HCT116 (cell line): ENCODE measurements at regions not wholly inside any gene's neighbourhood (a gene's known extent, or its start where the extent isn't known, plus 50 kb on each side); places are given as distances from the start of the nearest gene placed in this dataset.

ENCODE experiments used
- ATAC-seq: fragments of 200-7000 bp; cut with Tn5 transposase; 2 replicates; pipeline ENCODE4 v1.9.1; 2020; ENCODE audit warnings: mild to moderate bottlenecking, moderate library complexity
- BruUV-seq: library from RNA; stranded (reverse); fragments of 400-500 nt; replicated peaks from 2 replicates; lab custom pipeline; 2021; lab: Mats Ljungman, UMichigan
- CTCF ChIA-PET: fragments of 300-600 bp; sonication (Branson Sonifier 250); formaldehyde crosslinking; loops from one replicate; lab custom pipeline; 2021; ENCODE audit warnings: antibody characterized with exemption; lab: Charles Lee
- POLR2A ChIA-PET: fragments of 300-600, 350-600 bp; sonication (Branson Sonifier 250); formaldehyde crosslinking; loops from one replicate; lab custom pipeline; 2021; ENCODE audit warnings: antibody characterized with exemption; lab: Charles Lee
- RAD21 ChIA-PET, 2 experiments: fragments of 300-600 bp; sonication (Branson Sonifier 250); formaldehyde crosslinking; loops; one replicate each; lab custom pipeline; 2023; ENCODE audit warnings: low total read pairs in 2 of 2; ENCODE audit not compliant: uncharacterized antibody in 2 of 2, unreplicated experiment in 2 of 2, low non-redundant PET in 1 of 2; lab: Charles Lee
- DNase-seq: peaks from one replicate; pipeline ENCODE4 v3.0.0-alpha.2; 2010; ENCODE audit warnings: low read depth, low spot score
- H2AFZ ChIP-seq: fragments of 200-600 bp; shearing (Covaris generic), sonication (generic); 2 replicates; pipeline ENCODE4 v1.6.1; 2017; ENCODE audit warnings: low read depth, mixed run types, mixed read lengths, antibody characterized with exemption, low read length; ENCODE audit not compliant: poor library complexity, severe bottlenecking
- H3K27ac ChIP-seq: 2 replicates; pipeline ENCODE4 v1.5.1; 2012; ENCODE audit warnings: low read depth, low read length
- H3K27me3 ChIP-seq: fragments of 200-600 bp; sonication (generic); 2 replicates; pipeline ENCODE4 v1.6.1; 2016; ENCODE audit warnings: mixed run types, low read length, mixed read lengths; ENCODE audit not compliant: insufficient read depth
- H3K36me3 ChIP-seq, 2 experiments: fragments of 200-500 bp in 1 of 2; fragments of 200-600 bp in 1 of 2; sonication (Bioruptor generic) in 1 of 2; sonication (generic) in 1 of 2; 2 replicates each; pipeline versions ENCODE4 v1.5.1 to v1.6.1; 2014 to 2016; ENCODE audit warnings: low read length in 2 of 2, inconsistent platforms in 1 of 2, mixed read lengths in 1 of 2, mixed run types in 1 of 2; ENCODE audit not compliant: insufficient read depth in 2 of 2, control insufficient read depth in 1 of 2
- H3K4me1 ChIP-seq, 2 experiments: fragments of 200-600 bp in 1 of 2; sonication (generic) in 1 of 2; 2 replicates each; pipeline versions ENCODE4 v1.5.1 to v1.6.1; 2012 to 2017; ENCODE audit warnings: low read length in 2 of 2, inconsistent platforms in 1 of 2, mild to moderate bottlenecking in 1 of 2, mixed read lengths in 1 of 2, mixed run types in 1 of 2, moderate library complexity in 1 of 2; ENCODE audit not compliant: insufficient read depth in 2 of 2, control insufficient read depth in 1 of 2
- H3K4me2 ChIP-seq: fragments of 200-600 bp; sonication (generic); 2 replicates; pipeline ENCODE4 v1.6.1; 2017; ENCODE audit warnings: mixed run types, low read length, mixed read lengths
- H3K4me3 ChIP-seq, 2 experiments: fragments of 200-600 bp in 1 of 2; sonication (generic) in 1 of 2; replicated peaks in 1 of 2; 2 replicates each; pipeline ENCODE4 v1.5.1; 2011 to 2016; ENCODE audit warnings: low read length in 2 of 2, control low read depth in 1 of 2, low read depth in 1 of 2, mild to moderate bottlenecking in 1 of 2, mixed read lengths in 1 of 2, mixed run types in 1 of 2
- H3K79me2 ChIP-seq: fragments of 200-600 bp; sonication (generic); 2 replicates; pipeline ENCODE4 v1.6.1; 2017; ENCODE audit warnings: mild to moderate bottlenecking, mixed run types, low read length, moderate library complexity, mixed read lengths; ENCODE audit not compliant: insufficient read depth
- H3K9ac ChIP-seq: fragments of 200-600 bp; sonication (generic); 2 replicates; pipeline ENCODE4 v1.6.1; 2016; ENCODE audit warnings: low read length, mixed read lengths
- H3K9me2 ChIP-seq: fragments of 200-600 bp; sonication (generic), shearing (Covaris generic); 2 replicates; pipeline ENCODE4 v1.6.1; 2017; ENCODE audit warnings: mixed run types, mild to moderate bottlenecking, moderate library complexity; ENCODE audit not compliant: insufficient read depth
- H3K9me3 ChIP-seq, 2 experiments: fragments of 200-500 bp in 1 of 2; fragments of 200-600 bp in 1 of 2; sonication (Bioruptor generic) in 1 of 2; sonication (generic) in 1 of 2; 2 replicates each; pipeline ENCODE4 v1.6.1; 2014 to 2017; ENCODE audit warnings: low read length in 2 of 2, mixed read lengths in 2 of 2, inconsistent platforms in 1 of 2, low read depth in 1 of 2, mild to moderate bottlenecking in 1 of 2, mixed run types in 1 of 2, moderate library complexity in 1 of 2; ENCODE audit not compliant: control insufficient read depth in 1 of 2, insufficient read depth in 1 of 2
- H4K20me1 ChIP-seq: fragments of 200-600 bp; sonication (generic), shearing (Covaris generic); 2 replicates; pipeline ENCODE4 v1.6.1; 2017; ENCODE audit warnings: mixed run types, mild to moderate bottlenecking, moderate library complexity; ENCODE audit not compliant: insufficient read depth
- ATF3 ChIP-seq: IDR thresholded peaks from 2 replicates; pipeline ENCODE4 v1.6.1; 2012
- CBX3 ChIP-seq: IDR thresholded peaks from 2 replicates; pipeline ENCODE4 v1.6.1; 2012; ENCODE audit warnings: low read depth
- CEBPB ChIP-seq: IDR thresholded peaks from 2 replicates; pipeline ENCODE4 v1.6.1; 2012; ENCODE audit warnings: low read depth
- CTCF ChIP-seq, 3 experiments: fragments of 200-600 bp in 1 of 3; sonication (generic) in 1 of 3; IDR thresholded peaks in 2 of 3; conservative IDR thresholded peaks in 1 of 3; 2 replicates each; pipeline ENCODE4 v1.5.1; 2012 to 2017; ENCODE audit warnings: low read depth in 2 of 3, low read length in 2 of 3, antibody characterized with exemption in 1 of 3, borderline replicate concordance in 1 of 3, control low read depth in 1 of 3, mild to moderate bottlenecking in 1 of 3, mixed read lengths in 1 of 3, mixed run types in 1 of 3, moderate library complexity in 1 of 3; ENCODE audit not compliant: insufficient read depth in 1 of 3
- ELF1 ChIP-seq: IDR thresholded peaks from 2 replicates; pipeline ENCODE4 v1.6.1; 2012; ENCODE audit warnings: low read depth, borderline replicate concordance
- EZH2 ChIP-seq: fragments of 200-600 bp; sonication (generic); IDR thresholded peaks from 2 replicates; pipeline ENCODE4 v1.6.1; 2017; ENCODE audit warnings: antibody characterized with exemption, mixed run types
- FOSL1 ChIP-seq: IDR thresholded peaks from 2 replicates; pipeline ENCODE4 v1.6.1; 2012; ENCODE audit warnings: low read depth
- JUND ChIP-seq: IDR thresholded peaks from 2 replicates; pipeline ENCODE4 v1.6.1; 2012
- MAX ChIP-seq: IDR thresholded peaks from 2 replicates; pipeline ENCODE4 v1.6.1; 2012
- POLR2A ChIP-seq: IDR thresholded peaks from 2 replicates; pipeline ENCODE4 v1.7.0; 2011; ENCODE audit warnings: borderline replicate concordance; ENCODE audit not compliant: insufficient read depth, insufficient read length; ENCODE audit errors: extremely low read depth
- REST ChIP-seq: IDR thresholded peaks from 2 replicates; pipeline ENCODE4 v1.6.1; 2012; ENCODE audit warnings: low read depth
- SIN3A ChIP-seq: IDR thresholded peaks from 2 replicates; pipeline ENCODE4 v1.6.1; 2012; ENCODE audit warnings: low read depth
- SP1 ChIP-seq: IDR thresholded peaks from 2 replicates; pipeline ENCODE4 v1.6.1; 2012; ENCODE audit warnings: low read depth
- SRF ChIP-seq: IDR thresholded peaks from 2 replicates; pipeline ENCODE4 v1.6.1; 2012; ENCODE audit warnings: low read depth
- TCF7L2 ChIP-seq: IDR thresholded peaks from 2 replicates; pipeline ENCODE4 v1.7.0; 2011; ENCODE audit warnings: borderline replicate concordance, inconsistent platforms; ENCODE audit not compliant: insufficient read depth, insufficient read length; ENCODE audit errors: extremely low read depth
- ZBTB33 ChIP-seq: IDR thresholded peaks from 2 replicates; pipeline ENCODE4 v1.6.1; 2011; ENCODE audit warnings: mild to moderate bottlenecking, low read length, moderate library complexity; ENCODE audit not compliant: insufficient replicate concordance; ENCODE audit errors: extremely low read depth
- ZFX ChIP-seq: fragments of 450-650 bp; IDR thresholded peaks from 2 replicates; pipeline ENCODE4 v1.6.1; 2017
- ZNF274 ChIP-seq: fragments of 200-500 bp; sonication (Bioruptor generic); IDR thresholded peaks from 2 replicates; pipeline ENCODE4 v1.6.1; 2014; ENCODE audit warnings: mild to moderate bottlenecking, low read depth, low read length, inconsistent platforms
- intact Hi-C: fragments of 100-400 bp; cut with micrococcal nuclease; formaldehyde crosslinking; loops from 2 replicates; pipeline ENCODE4 v1.10.0; 2022

GRCh38 chr6:4420160-4420865, 284.9 kb upstream of the ECI2 start:
- intact Hi-C loops = no loop called here
- Histone ChIP-seq H3K36me3 (no peaks in the 10 kb centered on the region), H3K27ac (no peak overlapping the region), H3K27me3 (no peaks in the 10 kb centered on the region), H3K9ac (no peak overlapping the region), H4K20me1 (no peaks in the 10 kb centered on the region), H3K4me3 (no peak overlapping the region), H2AFZ (peak overlapping the region; percentile 18), H3K9me2 (no peaks in the 10 kb centered on the region), H3K4me2 (no peak overlapping the region), H3K79me2 (no peaks in the 10 kb centered on the region), H3K4me1 (no peaks in the 10 kb centered on the region), H3K9me3 (no peaks in the 10 kb centered on the region)
- RAD21 ChIA-PET = no interaction called here
- no TSS peak for BruUV-seq
- CTCF ChIA-PET = no interaction called here
- no peak for TF ChIP-seq CBX3
- TF ChIP-seq ZBTB33 = no peak
- TF ChIP-seq ZNF274 = no peak
- no peak for TF ChIP-seq SP1
- no peak for TF ChIP-seq POLR2A
- TF ChIP-seq ELF1 = no peak
- TF ChIP-seq TCF7L2 = no peak
- no peak for TF ChIP-seq SIN3A
- TF ChIP-seq SRF = no peak
- no peak for TF ChIP-seq ZFX
- no peak for TF ChIP-seq EZH2
- no peak for TF ChIP-seq REST
- no peak for TF ChIP-seq CTCF (IDR thresholded peaks at IDR 0.05 in 2 of 3, conservative IDR thresholded peaks at IDR 0.05 in 1 of 3; ENCODE audit: borderline replicate concordance in 1 of 3, insufficient read depth in 1 of 3, low read depth in 2 of 3, low read length in 2 of 3)
- TF ChIP-seq ATF3 = no peak
- TF ChIP-seq MAX = no peak
- no peak for TF ChIP-seq FOSL1
- TF ChIP-seq JUND = no peak
- no peak for TF ChIP-seq CEBPB
- no peak for ATAC-seq
- POLR2A ChIA-PET = no interaction called here
- no peak for DNase-seq
